ENCODE measurements at regions not wholly inside any gene's neighbourhood (a gene's known extent, or its start where the extent isn't known, plus 50 kb on each side); places are given as distances from the start of the nearest gene placed in this dataset.
"Not testable (repeated sequence)": the region's sequence is repeated elsewhere in the genome, so short reads cannot be mapped to it uniquely, and the experiment has no call there.

DNA sequence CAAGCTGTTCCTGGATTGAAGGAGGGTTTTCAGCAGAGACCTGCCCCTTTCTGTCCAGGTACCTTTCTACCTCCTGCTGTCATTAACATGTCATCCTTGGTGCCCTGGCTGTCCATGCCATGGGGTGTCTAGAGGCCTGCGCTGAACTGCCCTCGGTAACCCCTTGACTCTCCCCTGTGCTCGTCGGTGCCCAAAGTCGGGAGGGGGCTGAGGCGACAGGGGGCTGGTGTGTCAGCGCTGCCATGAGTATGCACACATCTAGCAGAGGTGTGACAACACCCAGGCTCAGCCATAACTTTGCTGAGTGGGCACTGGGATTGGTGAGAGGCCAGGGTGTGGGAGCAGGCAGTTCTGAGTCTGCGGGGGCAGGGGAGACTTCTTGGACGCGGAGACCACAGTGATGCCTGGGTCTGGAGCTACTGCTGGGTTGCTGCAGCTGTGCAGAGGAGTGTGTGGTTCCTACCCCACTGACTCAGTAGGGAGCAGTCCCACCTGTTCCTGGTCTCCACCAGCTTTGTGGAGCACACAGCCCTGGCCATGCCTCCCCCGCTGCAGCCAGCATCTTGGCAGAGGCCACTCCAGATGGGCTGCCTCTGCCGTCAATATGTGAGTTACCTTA, 376.2 kb upstream of the SEMA3C start:
- no peak for TF ChIP-seq POLR2A (IDR thresholded peaks at IDR 0.05)
- TF ChIP-seq, protein P1, sequence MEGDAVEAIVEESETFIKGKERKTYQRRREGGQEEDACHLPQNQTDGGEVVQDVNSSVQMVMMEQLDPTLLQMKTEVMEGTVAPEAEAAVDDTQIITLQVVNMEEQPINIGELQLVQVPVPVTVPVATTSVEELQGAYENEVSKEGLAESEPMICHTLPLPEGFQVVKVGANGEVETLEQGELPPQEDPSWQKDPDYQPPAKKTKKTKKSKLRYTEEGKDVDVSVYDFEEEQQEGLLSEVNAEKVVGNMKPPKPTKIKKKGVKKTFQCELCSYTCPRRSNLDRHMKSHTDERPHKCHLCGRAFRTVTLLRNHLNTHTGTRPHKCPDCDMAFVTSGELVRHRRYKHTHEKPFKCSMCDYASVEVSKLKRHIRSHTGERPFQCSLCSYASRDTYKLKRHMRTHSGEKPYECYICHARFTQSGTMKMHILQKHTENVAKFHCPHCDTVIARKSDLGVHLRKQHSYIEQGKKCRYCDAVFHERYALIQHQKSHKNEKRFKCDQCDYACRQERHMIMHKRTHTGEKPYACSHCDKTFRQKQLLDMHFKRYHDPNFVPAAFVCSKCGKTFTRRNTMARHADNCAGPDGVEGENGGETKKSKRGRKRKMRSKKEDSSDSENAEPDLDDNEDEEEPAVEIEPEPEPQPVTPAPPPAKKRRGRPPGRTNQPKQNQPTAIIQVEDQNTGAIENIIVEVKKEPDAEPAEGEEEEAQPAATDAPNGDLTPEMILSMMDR (IDR thresholded peaks at IDR 0.05) = no peak
- DNase-seq (ENCODE audit: low spot score in 2 of 2) = no peak
- no peak overlapping the region for H3K4me3 ChIP-seq (ENCODE audit: low read depth, poor library complexity, severe bottlenecking)
- intact Hi-C loops (cut with DNase I; ENCODE audit: low total_unique reads) = no loop called here
- 94 to 96% methylated on average over 9 to 10 of the region's 12 CpGs for WGBS, 2 donors

DNA sequence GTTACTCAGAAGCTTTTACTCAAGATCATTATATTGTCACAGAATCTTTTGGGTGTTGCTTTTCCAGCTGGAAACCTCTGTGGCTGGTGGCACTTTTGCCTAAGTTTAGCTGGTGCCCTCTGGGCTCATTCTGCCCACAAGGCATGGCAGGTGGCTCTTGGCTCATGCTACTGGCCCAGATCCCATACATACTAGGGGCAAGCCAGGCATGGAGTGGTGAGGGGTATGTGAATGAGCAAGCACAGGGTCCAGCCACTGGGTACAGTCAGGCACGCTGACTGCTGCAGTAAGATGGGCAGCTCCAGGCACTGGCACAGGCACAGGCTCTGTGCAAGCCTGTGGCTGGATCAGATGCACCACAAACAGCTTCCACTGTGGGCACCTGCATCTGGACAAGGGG, 375.0 kb upstream of the SEMA3C start:
- WGBS, 2 donors = 33 to 80% methylated on average over 1 of the region's 1 CpG
- no peak for TF ChIP-seq POLR2A (IDR thresholded peaks at IDR 0.05)
- TF ChIP-seq, protein P1 (IDR thresholded peaks at IDR 0.05) = no peak
- H3K4me3 ChIP-seq (ENCODE audit: low read depth, poor library complexity, severe bottlenecking) = no peak overlapping the region
- intact Hi-C loops (cut with DNase I; ENCODE audit: low total_unique reads) = no loop called here
- no peak for DNase-seq (ENCODE audit: low spot score in 2 of 2)

DNA sequence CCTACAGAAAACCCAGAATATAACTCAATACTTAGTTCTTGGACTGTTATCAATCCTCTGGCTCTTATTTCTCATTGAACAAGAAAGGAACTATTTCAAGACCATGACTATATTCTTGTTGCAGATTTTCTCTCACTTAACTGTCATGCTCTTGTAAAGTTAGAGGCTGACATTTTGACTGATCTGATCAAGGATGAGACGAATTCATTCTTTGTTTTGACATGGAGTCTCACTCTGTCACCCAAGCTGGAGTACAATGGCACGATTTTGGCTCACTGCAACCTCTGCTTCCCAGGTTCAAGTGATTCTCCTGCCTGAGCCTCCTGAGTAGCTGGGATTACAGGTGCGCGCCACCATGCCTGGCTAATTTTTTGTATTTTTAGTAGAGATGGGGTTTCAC, 367.9 kb upstream of the SEMA3C start:
- WGBS, 2 donors = 89 to 96% methylated on average over 4 of the region's 4 CpGs
- intact Hi-C loops (cut with DNase I; ENCODE audit: low total_unique reads); DNase-seq (ENCODE audit: low spot score in 2 of 2); H3K4me3 ChIP-seq (ENCODE audit: low read depth, poor library complexity, severe bottlenecking): not testable (repeated sequence)

DNA sequence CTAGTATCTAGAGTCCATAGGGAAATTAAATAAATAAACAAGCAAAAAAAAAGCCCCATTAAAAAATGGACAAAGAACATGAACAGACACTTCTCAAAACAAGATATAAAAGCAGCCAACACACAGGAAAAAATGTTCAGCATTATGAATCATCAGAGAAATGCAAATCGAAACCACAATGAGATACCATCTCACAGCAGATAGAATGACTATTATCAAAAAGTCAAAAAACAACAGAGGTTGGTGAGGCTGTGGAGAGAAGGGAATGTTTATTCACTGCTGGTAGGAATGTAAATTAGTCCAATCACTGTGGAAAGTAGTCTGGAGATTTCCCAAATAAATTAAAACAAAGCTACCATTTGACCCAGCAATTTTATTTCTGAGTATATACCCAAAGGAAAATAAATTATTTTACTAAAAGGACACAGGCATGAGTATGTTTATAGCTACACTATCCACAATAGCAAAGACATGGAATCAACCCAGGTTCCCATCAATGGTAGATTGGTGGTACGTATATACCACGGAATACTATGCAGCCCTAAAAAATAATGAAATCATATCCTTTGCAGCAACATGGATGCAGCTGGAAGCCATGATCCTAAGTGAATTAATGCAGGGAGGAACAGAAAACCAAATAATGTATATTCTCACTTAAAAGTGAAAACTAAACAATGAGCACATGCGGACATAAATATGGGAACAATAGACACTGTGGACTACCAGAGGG, 366.5 kb upstream of the SEMA3C start:
- TF ChIP-seq POLR2A (IDR thresholded peaks at IDR 0.05) = no peak
- TF ChIP-seq, protein P1 (IDR thresholded peaks at IDR 0.05) = no peak
- DNase-seq (ENCODE audit: low spot score in 2 of 2) = no peak
- intact Hi-C loops (cut with DNase I; ENCODE audit: low total_unique reads) = no loop called here
- no peak overlapping the region for H3K4me3 ChIP-seq (ENCODE audit: low read depth, poor library complexity, severe bottlenecking)
- 85 to 87% methylated on average over 4 of the region's 4 CpGs for WGBS, 2 donors

DNA sequence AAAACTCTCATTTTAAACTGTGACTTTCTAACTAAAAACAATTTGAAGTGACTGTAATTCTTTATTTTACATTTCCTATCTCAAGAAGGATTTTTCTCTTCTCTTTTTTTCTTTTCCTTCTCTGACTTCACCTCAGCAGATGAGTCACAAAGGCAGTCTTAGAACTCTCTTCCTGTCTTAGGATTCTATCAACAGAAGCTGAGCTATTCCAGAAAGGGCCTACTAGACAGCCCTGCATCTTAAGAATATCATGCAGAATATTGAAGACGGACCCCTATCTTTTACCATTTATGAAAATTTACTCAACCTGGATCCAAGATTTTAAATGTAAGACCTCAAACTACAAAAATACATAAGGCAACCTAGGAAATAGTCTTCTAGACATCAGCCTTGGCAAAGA, 365.7 kb upstream of the SEMA3C start:
- 84 to 94% methylated on average over 1 of the region's 1 CpG for WGBS, 2 donors
- TF ChIP-seq, protein P1 (IDR thresholded peaks at IDR 0.05) = no peak
- no peak for TF ChIP-seq POLR2A (IDR thresholded peaks at IDR 0.05)
- H3K4me3 ChIP-seq (ENCODE audit: low read depth, poor library complexity, severe bottlenecking) = no peak overlapping the region
- no peak for DNase-seq (ENCODE audit: low spot score in 2 of 2)
- intact Hi-C loops (cut with DNase I; ENCODE audit: low total_unique reads) = no loop called here

DNA sequence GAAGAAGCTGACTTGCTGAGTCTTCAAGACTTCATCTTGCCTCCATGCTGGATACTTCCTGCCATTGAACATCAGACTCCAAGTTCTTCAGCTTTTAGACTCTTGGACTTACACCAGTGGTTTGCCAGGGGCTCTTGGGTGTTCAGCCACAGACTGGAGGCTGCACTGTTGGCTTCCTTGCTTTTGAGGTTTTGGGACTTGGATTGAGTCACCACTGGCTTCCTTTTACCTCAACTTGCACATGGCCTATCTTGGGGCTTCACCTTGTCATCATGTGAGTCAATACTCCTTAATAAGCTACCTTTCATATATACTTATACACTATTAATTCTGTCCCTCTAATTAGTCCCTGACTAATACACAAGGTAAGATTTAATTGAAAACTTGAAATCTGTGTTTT, 361.7 kb upstream of the SEMA3C start:
- TF ChIP-seq, protein P1 (IDR thresholded peaks at IDR 0.05) = no peak
- TF ChIP-seq POLR2A (IDR thresholded peaks at IDR 0.05) = no peak
- intact Hi-C loops (cut with DNase I; ENCODE audit: low total_unique reads) = no loop called here
- no peak for DNase-seq (ENCODE audit: low spot score in 2 of 2)
- no peak overlapping the region for H3K4me3 ChIP-seq (ENCODE audit: low read depth, poor library complexity, severe bottlenecking)
